Liver (tissue), 3 donors: ENCODE measurements at regions not wholly inside any gene's neighbourhood (a gene's known extent, or its start where the extent isn't known, plus 50 kb on each side); places are given as distances from the start of the nearest gene placed in this dataset.
"Not testable (repeated sequence)": the region's sequence is repeated elsewhere in the genome, so short reads cannot be mapped to it uniquely, and the experiment has no call there.

ENCODE experiments used
- CTCF ChIP-seq: fragments of 150-350 bp; IDR thresholded peaks from 2 replicates; pipeline ENCODE4 v1.5.1; 2017; ENCODE audit warnings: improper control_type of control experiment, low read depth, low read length; ENCODE audit not compliant: missing input control
- FOXA1 ChIP-seq: IDR thresholded peaks from 2 replicates; pipeline ENCODE4 v1.6.1; 2016; ENCODE audit warnings: antibody characterized with exemption
- MAX ChIP-seq: IDR thresholded peaks from 2 replicates; pipeline ENCODE4 v1.6.1; 2016; ENCODE audit warnings: antibody characterized with exemption
- RAD21 ChIP-seq, 2 donors: IDR thresholded peaks; 2 replicates each; pipeline ENCODE4 v1.6.1; 2016; ENCODE audit warnings: antibody characterized with exemption in 2 of 2, mild to moderate bottlenecking in 2 of 2
- REST ChIP-seq: IDR thresholded peaks from 2 replicates; pipeline ENCODE4 v1.6.1; 2016; ENCODE audit warnings: antibody characterized with exemption, mild to moderate bottlenecking
- donor health status: healthy.
- donor health status: healthy.

- not testable (repeated sequence) for TF ChIP-seq FOXA1; MAX; CTCF; RAD21 (IDR thresholded peaks at IDR 0.05); REST
Observed at GRCh38 chr4:152051332-152051731, 290.5 kb upstream of the GATB start.
